ENCODE measurements at regions not wholly inside any gene's neighbourhood (a gene's known extent, or its start where the extent isn't known, plus 50 kb on each side); places are given as distances from the start of the nearest gene placed in this dataset.

GRCh38 chr13:74067818-74068217, 66.4 kb downstream of the KLF12 start:
- H3K4me3 ChIP-seq (ENCODE audit: low read depth, low read length), result no peak overlapping the region
- DNase-seq (ENCODE audit: low read depth), result no peak
- ChIA-PET CTCF (interaction anchor here (0.7 kb wide), 1 partner anchor 212 kb away, joined by 3 read pairs; no protein-coding TSS in a partner anchor), POLR2A (no interaction called here)
- TF ChIP-seq, protein P1, sequence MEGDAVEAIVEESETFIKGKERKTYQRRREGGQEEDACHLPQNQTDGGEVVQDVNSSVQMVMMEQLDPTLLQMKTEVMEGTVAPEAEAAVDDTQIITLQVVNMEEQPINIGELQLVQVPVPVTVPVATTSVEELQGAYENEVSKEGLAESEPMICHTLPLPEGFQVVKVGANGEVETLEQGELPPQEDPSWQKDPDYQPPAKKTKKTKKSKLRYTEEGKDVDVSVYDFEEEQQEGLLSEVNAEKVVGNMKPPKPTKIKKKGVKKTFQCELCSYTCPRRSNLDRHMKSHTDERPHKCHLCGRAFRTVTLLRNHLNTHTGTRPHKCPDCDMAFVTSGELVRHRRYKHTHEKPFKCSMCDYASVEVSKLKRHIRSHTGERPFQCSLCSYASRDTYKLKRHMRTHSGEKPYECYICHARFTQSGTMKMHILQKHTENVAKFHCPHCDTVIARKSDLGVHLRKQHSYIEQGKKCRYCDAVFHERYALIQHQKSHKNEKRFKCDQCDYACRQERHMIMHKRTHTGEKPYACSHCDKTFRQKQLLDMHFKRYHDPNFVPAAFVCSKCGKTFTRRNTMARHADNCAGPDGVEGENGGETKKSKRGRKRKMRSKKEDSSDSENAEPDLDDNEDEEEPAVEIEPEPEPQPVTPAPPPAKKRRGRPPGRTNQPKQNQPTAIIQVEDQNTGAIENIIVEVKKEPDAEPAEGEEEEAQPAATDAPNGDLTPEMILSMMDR (IDR thresholded peaks at IDR 0.05; ENCODE audit: insufficient read depth, low read depth, low read length), result no peak
- H3K27me3 ChIP-seq (ENCODE audit: control insufficient read depth, insufficient read depth, low read length), result no peaks in the 10 kb centered on the region
- H3K36me3 ChIP-seq (ENCODE audit: control insufficient read depth, insufficient read depth, low read length), result no peaks in the 10 kb centered on the region

GRCh38 chr13:74066937-74067336, 67.3 kb downstream of the KLF12 start:
- ChIA-PET POLR2A (no interaction called here), CTCF (no interaction called here)
- H3K36me3 ChIP-seq (ENCODE audit: control insufficient read depth, insufficient read depth, low read length), result no peaks in the 10 kb centered on the region
- TF ChIP-seq, protein P1 (IDR thresholded peaks at IDR 0.05; ENCODE audit: insufficient read depth, low read depth, low read length), result no peak
- no peak for DNase-seq (ENCODE audit: low read depth)
- H3K27me3 ChIP-seq (ENCODE audit: control insufficient read depth, insufficient read depth, low read length), result no peaks in the 10 kb centered on the region
- no peak overlapping the region for H3K4me3 ChIP-seq (ENCODE audit: low read depth, low read length)

DNA sequence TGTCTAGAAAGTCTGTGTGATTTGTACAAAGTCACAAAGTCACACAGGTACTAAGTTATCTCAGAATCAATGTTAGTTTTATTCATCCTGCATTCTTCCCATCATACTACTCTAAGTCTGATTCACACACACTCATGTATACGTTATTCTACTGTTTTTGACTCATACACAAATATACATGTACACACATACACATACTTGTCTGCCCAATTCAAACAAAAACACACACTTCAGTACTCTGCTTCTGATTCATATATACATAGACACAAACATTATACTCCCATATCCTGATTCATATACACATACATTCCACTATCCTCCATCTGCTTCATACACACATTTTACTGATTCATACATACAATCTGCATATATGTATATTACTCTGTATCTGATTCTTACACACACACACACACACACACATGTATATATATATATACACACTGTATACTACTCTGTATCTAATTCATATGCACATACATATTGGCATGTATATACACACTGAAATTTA, 69.3 kb downstream of the KLF12 start:
- ChIA-PET CTCF (no interaction called here), POLR2A (no interaction called here)
- Histone ChIP-seq H3K4me3 (ENCODE audit: low read depth, low read length) (no peak overlapping the region), H3K36me3 (ENCODE audit: control insufficient read depth, insufficient read depth, low read length) (no peaks in the 10 kb centered on the region), H3K27me3 (ENCODE audit: control insufficient read depth, insufficient read depth, low read length) (no peaks in the 10 kb centered on the region)
- DNase-seq (ENCODE audit: low read depth), result no peak
- TF ChIP-seq, protein P1 (IDR thresholded peaks at IDR 0.05; ENCODE audit: insufficient read depth, low read depth, low read length), result no peak

- Histone ChIP-seq H3K27me3 (ENCODE audit: control insufficient read depth, insufficient read depth, low read length) (no peaks in the 10 kb centered on the region), H3K4me3 (ENCODE audit: low read depth, low read length) (no peak overlapping the region), H3K36me3 (ENCODE audit: control insufficient read depth, insufficient read depth, low read length) (no peaks in the 10 kb centered on the region)
- CTCF ChIA-PET, result no interaction called here
- DNase-seq (ENCODE audit: low read depth), result no peak
- TF ChIP-seq, protein P1 (IDR thresholded peaks at IDR 0.05; ENCODE audit: insufficient read depth, low read depth, low read length), result no peak
- POLR2A ChIA-PET, result no interaction called here
Observed at GRCh38 chr13:74063533-74064100, 70.6 kb downstream of the KLF12 start.

- H3K4me3 ChIP-seq (ENCODE audit: low read depth, low read length), result no peak overlapping the region
- H3K36me3 ChIP-seq (ENCODE audit: control insufficient read depth, insufficient read depth, low read length), result no peaks in the 10 kb centered on the region
- DNase-seq (ENCODE audit: low read depth), result no peak
- ChIA-PET CTCF (no interaction called here), POLR2A (no interaction called here)
- TF ChIP-seq, protein P1 (IDR thresholded peaks at IDR 0.05; ENCODE audit: insufficient read depth, low read depth, low read length), result no peak
- H3K27me3 ChIP-seq (ENCODE audit: control insufficient read depth, insufficient read depth, low read length), result no peaks in the 10 kb centered on the region
Observed at GRCh38 chr13:74062933-74063332, 71.3 kb downstream of the KLF12 start.
